SK-N-SH (cell line): ENCODE measurements at regions not wholly inside any gene's neighbourhood (a gene's known extent, or its start where the extent isn't known, plus 50 kb on each side); places are given as distances from the start of the nearest gene placed in this dataset.

Source experiments
- CTCF ChIA-PET: fragments of 300-600, 350-600 bp; formaldehyde crosslinking; extraction: SDS; loops from one replicate; lab custom pipeline; 2021; lab: Yijun Ruan, JAX
- POLR2A ChIA-PET: fragments of 350-600 bp; sonication (Branson Sonifier 250); formaldehyde crosslinking; extraction: SDS; loops from one replicate; lab custom pipeline; 2020; ENCODE audit warnings: antibody characterized with exemption, inconsistent platforms; lab: Yijun Ruan, JAX
- DNase-seq: peaks from one replicate; pipeline ENCODE4 v3.0.0; 2012
- H2AFZ ChIP-seq: fragments of 200-600 bp; sonication (generic); 2 replicates; pipeline ENCODE4 v1.8.1; 2016; ENCODE audit warnings: antibody characterized with exemption, mild to moderate bottlenecking, low read depth
- H3F3A ChIP-seq: fragments of 200-600 bp; sonication (generic); replicated peaks from 2 replicates; pipeline ENCODE3; 2016; ENCODE audit warnings: antibody characterized with exemption, mild to moderate bottlenecking; ENCODE audit not compliant: insufficient read depth
- H3K27ac ChIP-seq, 2 experiments: fragments of 200-500 bp in 1 of 2; fragments of 200-600 bp in 1 of 2; sonication (Bioruptor generic) in 1 of 2; sonication (generic), shearing (Covaris generic) in 1 of 2; 2 replicates each; pipeline versions ENCODE4 v1.5.1 to v1.6.1; 2014 to 2016; ENCODE audit warnings: low read depth in 2 of 2, inconsistent platforms in 1 of 2, low read length in 1 of 2, mild to moderate bottlenecking in 1 of 2, mixed read lengths in 1 of 2
- H3K27me3 ChIP-seq: fragments of 200-600 bp; sonication (generic), shearing (Covaris generic); 2 replicates; pipeline ENCODE4 v1.6.1; 2016; ENCODE audit warnings: mixed run types; ENCODE audit not compliant: insufficient read depth
- H3K36me3 ChIP-seq, 2 experiments: fragments of 200-500 bp in 1 of 2; fragments of 200-600 bp in 1 of 2; sonication (Bioruptor generic) in 1 of 2; sonication (generic) in 1 of 2; replicated peaks in 1 of 2; 2 replicates each; pipeline versions ENCODE3 to v1.5.1; 2014 to 2016; ENCODE audit warnings: low read length in 1 of 2, mild to moderate bottlenecking in 1 of 2; ENCODE audit not compliant: insufficient read depth in 2 of 2, control insufficient read depth in 1 of 2
- H3K4me1 ChIP-seq, 2 experiments: fragments of 200-500 bp in 1 of 2; fragments of 200-600 bp in 1 of 2; sonication (Bioruptor generic) in 1 of 2; sonication (generic), shearing (Covaris generic) in 1 of 2; 2 replicates each; pipeline versions ENCODE4 v1.5.1 to v1.6.1; 2014 to 2016; ENCODE audit warnings: low read depth in 1 of 2, low read length in 1 of 2, mixed run types in 1 of 2; ENCODE audit not compliant: insufficient read depth in 2 of 2, control insufficient read depth in 1 of 2
- H3K4me2 ChIP-seq: fragments of 200-600 bp; sonication (generic), shearing (Covaris generic); 2 replicates; pipeline ENCODE4 v1.6.1; 2017; ENCODE audit warnings: mixed run types
- H3K4me3 ChIP-seq, 2 experiments: fragments of 200-500 bp in 1 of 2; fragments of 200-600 bp in 1 of 2; sonication (Bioruptor generic) in 1 of 2; sonication (generic), shearing (Covaris generic) in 1 of 2; 2 replicates each; pipeline versions ENCODE4 v1.5.1 to v1.8.1; 2014 to 2016; ENCODE audit warnings: low read depth in 2 of 2, inconsistent platforms in 1 of 2, low read length in 1 of 2, mild to moderate bottlenecking in 1 of 2, mixed read lengths in 1 of 2, moderate library complexity in 1 of 2
- H3K79me2 ChIP-seq: fragments of 200-600 bp; sonication (generic); 2 replicates; pipeline ENCODE4 v1.8.1; 2017; ENCODE audit warnings: mild to moderate bottlenecking; ENCODE audit not compliant: insufficient read depth
- H3K9ac ChIP-seq: fragments of 200-600 bp; sonication (generic); 2 replicates; pipeline ENCODE4 v1.6.1; 2017; ENCODE audit warnings: mixed run types
- H3K9me2 ChIP-seq: fragments of 200-600 bp; sonication (generic); 2 replicates; pipeline ENCODE4 v1.6.1; 2017; ENCODE audit warnings: mixed run types
- H3K9me3 ChIP-seq: fragments of 200-600 bp; sonication (generic); 2 replicates; pipeline ENCODE4 v1.6.1; 2017; ENCODE audit warnings: mixed run types, mild to moderate bottlenecking, moderate library complexity
- H4K20me1 ChIP-seq: fragments of 200-600 bp; sonication (generic); 2 replicates; pipeline ENCODE4 v1.6.1; 2017; ENCODE audit warnings: mild to moderate bottlenecking, mixed run types; ENCODE audit not compliant: insufficient read depth
- ELF1 ChIP-seq: IDR thresholded peaks from 2 replicates; pipeline ENCODE4 v1.4.0; 2012
- EP300 ChIP-seq, 2 experiments: IDR thresholded peaks; 2 replicates each; pipeline versions ENCODE4 v1.4.0 to v1.6.1; 2012; ENCODE audit warnings: borderline replicate concordance in 1 of 2, low read depth in 1 of 2, low read length in 1 of 2
- EZH2phosphoT487 ChIP-seq: fragments of 200-600 bp; sonication (generic); IDR thresholded peaks from 2 replicates; pipeline ENCODE4 v1.6.1; 2017; ENCODE audit warnings: low read depth, mixed run types, mild to moderate bottlenecking, antibody characterized with exemption, moderate library complexity, borderline replicate concordance
- FOSL2 ChIP-seq: IDR thresholded peaks from 2 replicates; pipeline ENCODE4 v1.4.0; 2012; ENCODE audit warnings: low read depth, mild to moderate bottlenecking, moderate library complexity, borderline replicate concordance
- FOXJ3 ChIP-seq: sonication (generic); formaldehyde crosslinking; IDR thresholded peaks from 2 replicates; pipeline ENCODE4 v1.5.1; 2020; ENCODE audit warnings: mild to moderate bottlenecking, missing genetic modification reagents
- FOXM1 ChIP-seq: IDR thresholded peaks from 2 replicates; pipeline ENCODE4 v1.4.0; 2012; ENCODE audit warnings: low read depth, mild to moderate bottlenecking
- JUND ChIP-seq: IDR thresholded peaks from 2 replicates; pipeline ENCODE4 v1.4.0; 2012
- MXI1 ChIP-seq: IDR thresholded peaks from 2 replicates; pipeline ENCODE4 v1.6.1; 2012; ENCODE audit warnings: mild to moderate bottlenecking, low read depth, low read length, improper control_type of control experiment
- NRF1 ChIP-seq: IDR thresholded peaks from 2 replicates; pipeline ENCODE4 v1.6.1; 2012; ENCODE audit warnings: low read depth, mild to moderate bottlenecking, low read length
- RAD21 ChIP-seq: IDR thresholded peaks from 2 replicates; pipeline ENCODE4 v1.6.1; 2012; ENCODE audit warnings: mild to moderate bottlenecking, low read length
- RCOR1 ChIP-seq: fragments of 150-350 bp; IDR thresholded peaks from 2 replicates; pipeline ENCODE4 v1.6.1; 2017; ENCODE audit warnings: antibody characterized with exemption, low read length
- RFX5 ChIP-seq: IDR thresholded peaks from 2 replicates; pipeline ENCODE4 v1.6.1; 2012; ENCODE audit warnings: mild to moderate bottlenecking, improper control_type of control experiment, low read length
- RXRA ChIP-seq: IDR thresholded peaks from 2 replicates; pipeline ENCODE4 v1.4.0; 2012; ENCODE audit warnings: low read depth, mild to moderate bottlenecking, borderline replicate concordance
- TAF1 ChIP-seq: IDR thresholded peaks from 2 replicates; pipeline ENCODE4 v1.6.1; 2012; ENCODE audit warnings: low read depth, mild to moderate bottlenecking, low read length, moderate library complexity, borderline replicate concordance
- TCF12 ChIP-seq: IDR thresholded peaks from 2 replicates; pipeline ENCODE4 v1.4.0; 2012
- YY1 ChIP-seq: IDR thresholded peaks from 2 replicates; pipeline ENCODE4 v1.4.0; 2012; ENCODE audit warnings: low read depth, mild to moderate bottlenecking
- ZBTB33 ChIP-seq: IDR thresholded peaks from 2 replicates; pipeline ENCODE4 v1.4.0; 2012; ENCODE audit warnings: low read depth, borderline replicate concordance
- WGBS: methylation state at CpG from one replicate; pipeline ENCODE4 v1.1.6; 2017; ENCODE audit warnings: low lambda C conversion rate; 5-methylcytosine and 5-hydroxymethylcytosine counted together
- TF ChIP-seq, protein P1 (sequence below): IDR thresholded peaks from 2 replicates; pipeline ENCODE4 v1.4.0; 2012; ENCODE audit warnings: low read depth, borderline replicate concordance
- TF ChIP-seq, protein P2 (sequence below): IDR thresholded peaks from 2 replicates; pipeline ENCODE4 v1.6.1; 2012; ENCODE audit warnings: mild to moderate bottlenecking, low read depth, low read length, moderate library complexity

GRCh38 chr3:147757866-147758265 is 348.7 kb downstream of the ZIC1 start (continued):
- no peak for TF ChIP-seq RXRA
- no peak for TF ChIP-seq FOXJ3 (CRISPR knock-in tag)
- TF ChIP-seq NRF1: no peak
- TF ChIP-seq, all 33 proteins: peak for 0

DNA sequence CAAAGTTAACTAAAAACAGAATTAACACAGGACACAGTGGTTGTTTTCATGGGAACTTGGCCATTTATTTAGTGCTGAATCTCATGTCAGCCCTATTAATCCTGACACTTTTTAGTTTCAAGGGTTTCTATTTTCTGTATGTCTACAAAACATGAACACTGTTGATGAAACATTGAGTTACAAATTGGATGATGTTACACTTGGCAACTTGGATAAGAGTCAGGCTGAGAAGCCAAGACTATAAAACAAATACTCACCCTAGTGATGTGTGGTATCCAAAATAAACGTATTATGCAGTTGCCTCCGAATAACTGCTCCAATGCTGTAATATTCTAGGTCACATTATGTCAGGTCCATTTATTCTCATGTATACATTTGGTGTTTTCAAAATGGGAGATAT is 349.6 kb downstream of the ZIC1 start:
- H3K4me2 ChIP-seq: no peak overlapping the region
- CTCF ChIA-PET: no interaction called here
- TF ChIP-seq RAD21 (no peak), MXI1 (no peak), TAF1 (no peak), ZBTB33 (no peak)
- TF ChIP-seq, all 33 proteins: peak for 0
- Histone ChIP-seq H3F3A (no peaks in the 10 kb centered on the region), H3K9ac (no peak overlapping the region), H3K79me2 (no peaks in the 10 kb centered on the region), H4K20me1 (no peaks in the 10 kb centered on the region), H3K4me3 (no peak overlapping the region), H3K9me3 (no peaks in the 10 kb centered on the region), H2AFZ (no peak overlapping the region), H3K9me2 (no peaks in the 10 kb centered on the region), H3K27me3 (no peaks in the 10 kb centered on the region), H3K36me3 (no peaks in the 10 kb centered on the region), H3K27ac (peak overlapping the region in 1 of 2 experiments; percentile 12; a peak in 1 of 4 replicates), H3K4me1 (no peaks in the 10 kb centered on the region)
- WGBS: 64% methylated on average over 2 of the region's 2 CpGs
- POLR2A ChIA-PET: no interaction called here
- no peak for DNase-seq

DNA sequence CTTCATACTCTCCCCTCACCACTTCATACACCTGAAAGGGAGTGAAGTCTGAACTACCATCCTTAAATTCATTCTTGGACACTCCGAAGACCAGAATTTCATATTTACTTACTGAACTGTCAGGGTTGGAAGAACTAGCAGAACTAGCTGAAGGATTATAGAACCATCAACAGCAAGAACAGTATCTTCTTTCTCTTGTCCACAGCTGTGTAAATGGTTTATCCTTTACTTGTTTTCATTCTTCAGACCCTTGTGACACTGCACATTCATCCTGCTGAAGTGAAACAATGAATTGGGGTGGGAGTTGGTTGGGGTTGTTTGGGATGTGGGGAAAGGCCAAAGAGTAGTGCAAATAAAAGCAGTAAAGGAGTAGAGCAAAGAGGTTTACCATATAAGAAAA is 350.9 kb downstream of the ZIC1 start:
- H3K9ac ChIP-seq: no peak overlapping the region
- H3K4me1 ChIP-seq: no peaks in the 10 kb centered on the region
- H4K20me1 ChIP-seq: no peaks in the 10 kb centered on the region
- no peaks in the 10 kb centered on the region for H3K9me2 ChIP-seq
- H3K36me3 ChIP-seq: no peaks in the 10 kb centered on the region
- H3K4me2 ChIP-seq: no peak overlapping the region
- ChIA-PET POLR2A (no interaction called here), CTCF (interaction anchor here (0.5 to 0.9 kb wide), 3 partner anchors 316 to 653 kb away, joined by 3 read pairs; no protein-coding TSS in a partner anchor)
- no peak overlapping the region for H2AFZ ChIP-seq
- H3K4me3 ChIP-seq: no peak overlapping the region
- H3F3A ChIP-seq: no peaks in the 10 kb centered on the region
- H3K9me3 ChIP-seq: no peaks in the 10 kb centered on the region
- no peak overlapping the region for H3K27ac ChIP-seq
- no peak for DNase-seq
- no peaks in the 10 kb centered on the region for H3K27me3 ChIP-seq
- no peaks in the 10 kb centered on the region for H3K79me2 ChIP-seq
- WGBS: 40% methylated on average over 1 of the region's 1 CpG
- TF ChIP-seq EZH2phosphoT487 (no peak), TCF12 (no peak), FOSL2 (no peak), YY1 (no peak), RXRA (no peak), RFX5 (no peak), JUND (no peak), EP300 (IDR thresholded peaks at IDR 0.05; ENCODE audit: borderline replicate concordance in 1 of 2, low read depth in 1 of 2, low read length in 1 of 2) (no peak), FOXM1 (no peak), MXI1 (no peak), ZBTB33 (no peak), RCOR1 (no peak), ELF1 (no peak)
- TF ChIP-seq, protein P1, sequence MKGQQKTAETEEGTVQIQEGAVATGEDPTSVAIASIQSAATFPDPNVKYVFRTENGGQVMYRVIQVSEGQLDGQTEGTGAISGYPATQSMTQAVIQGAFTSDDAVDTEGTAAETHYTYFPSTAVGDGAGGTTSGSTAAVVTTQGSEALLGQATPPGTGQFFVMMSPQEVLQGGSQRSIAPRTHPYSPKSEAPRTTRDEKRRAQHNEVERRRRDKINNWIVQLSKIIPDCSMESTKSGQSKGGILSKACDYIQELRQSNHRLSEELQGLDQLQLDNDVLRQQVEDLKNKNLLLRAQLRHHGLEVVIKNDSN: no peak
- TF ChIP-seq, protein P2, sequence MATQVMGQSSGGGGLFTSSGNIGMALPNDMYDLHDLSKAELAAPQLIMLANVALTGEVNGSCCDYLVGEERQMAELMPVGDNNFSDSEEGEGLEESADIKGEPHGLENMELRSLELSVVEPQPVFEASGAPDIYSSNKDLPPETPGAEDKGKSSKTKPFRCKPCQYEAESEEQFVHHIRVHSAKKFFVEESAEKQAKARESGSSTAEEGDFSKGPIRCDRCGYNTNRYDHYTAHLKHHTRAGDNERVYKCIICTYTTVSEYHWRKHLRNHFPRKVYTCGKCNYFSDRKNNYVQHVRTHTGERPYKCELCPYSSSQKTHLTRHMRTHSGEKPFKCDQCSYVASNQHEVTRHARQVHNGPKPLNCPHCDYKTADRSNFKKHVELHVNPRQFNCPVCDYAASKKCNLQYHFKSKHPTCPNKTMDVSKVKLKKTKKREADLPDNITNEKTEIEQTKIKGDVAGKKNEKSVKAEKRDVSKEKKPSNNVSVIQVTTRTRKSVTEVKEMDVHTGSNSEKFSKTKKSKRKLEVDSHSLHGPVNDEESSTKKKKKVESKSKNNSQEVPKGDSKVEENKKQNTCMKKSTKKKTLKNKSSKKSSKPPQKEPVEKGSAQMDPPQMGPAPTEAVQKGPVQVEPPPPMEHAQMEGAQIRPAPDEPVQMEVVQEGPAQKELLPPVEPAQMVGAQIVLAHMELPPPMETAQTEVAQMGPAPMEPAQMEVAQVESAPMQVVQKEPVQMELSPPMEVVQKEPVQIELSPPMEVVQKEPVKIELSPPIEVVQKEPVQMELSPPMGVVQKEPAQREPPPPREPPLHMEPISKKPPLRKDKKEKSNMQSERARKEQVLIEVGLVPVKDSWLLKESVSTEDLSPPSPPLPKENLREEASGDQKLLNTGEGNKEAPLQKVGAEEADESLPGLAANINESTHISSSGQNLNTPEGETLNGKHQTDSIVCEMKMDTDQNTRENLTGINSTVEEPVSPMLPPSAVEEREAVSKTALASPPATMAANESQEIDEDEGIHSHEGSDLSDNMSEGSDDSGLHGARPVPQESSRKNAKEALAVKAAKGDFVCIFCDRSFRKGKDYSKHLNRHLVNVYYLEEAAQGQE: no peak
